PC-3 (cell line): ENCODE measurements at regions not wholly inside any gene's neighbourhood (a gene's known extent, or its start where the extent isn't known, plus 50 kb on each side); places are given as distances from the start of the nearest gene placed in this dataset.

Experiments used
- ATAC-seq: fragments of 200-7000 bp; cut with Tn5 transposase; 2 replicates; pipeline ENCODE4 v1.9.1; 2020; ENCODE audit warnings: mild to moderate bottlenecking, moderate library complexity
- BruUV-seq: library from RNA; stranded (reverse); fragments of 400-500 nt; replicated peaks from 2 replicates; lab custom pipeline; 2021; lab: Mats Ljungman, UMichigan
- CTCF ChIA-PET: fragments of 300-600 bp; sonication (Branson Sonifier 250); formaldehyde crosslinking; loops from one replicate; lab custom pipeline; 2022; ENCODE audit warnings: antibody characterized with exemption; lab: Charles Lee
- POLR2A ChIA-PET: fragments of 300-600 bp; sonication (Branson Sonifier 250); formaldehyde crosslinking; loops from one replicate; lab custom pipeline; 2022; ENCODE audit warnings: antibody characterized with exemption; ENCODE audit not compliant: unreplicated experiment; lab: Charles Lee
- DNase-seq: peaks from one replicate; pipeline ENCODE4 v3.0.0-alpha.2; 2015
- H2AFZ ChIP-seq: fragments of 300-600 bp; sonication (generic); 2 replicates; pipeline ENCODE4 v1.6.0; 2016; ENCODE audit warnings: antibody characterized with exemption, low read length
- H3F3A ChIP-seq: fragments of 300-600 bp; sonication (generic); one replicate; pipeline ENCODE4 v1.6.0; 2017; ENCODE audit warnings: antibody characterized with exemption, low read length, control low read depth, mild to moderate bottlenecking; ENCODE audit not compliant: unreplicated experiment
- H3K27ac ChIP-seq: fragments of 300-600 bp; sonication (generic); 2 replicates; pipeline ENCODE4 v1.5.1; 2016; ENCODE audit warnings: mild to moderate bottlenecking, low read length
- H3K27me3 ChIP-seq: fragments of 300-600 bp; sonication (generic); 2 replicates; pipeline ENCODE4 v1.6.1; 2016; ENCODE audit warnings: low read length, mixed read lengths
- H3K36me3 ChIP-seq: fragments of 300-600 bp; sonication (generic); 2 replicates; pipeline ENCODE4 v1.6.1; 2016; ENCODE audit warnings: low read depth, mixed run types, low read length, mixed read lengths
- H3K4me1 ChIP-seq: fragments of 300-600 bp; sonication (generic); 2 replicates; pipeline ENCODE4 v1.5.1; 2016; ENCODE audit warnings: low read length; ENCODE audit not compliant: insufficient read depth
- H3K4me2 ChIP-seq: fragments of 300-600 bp; sonication (generic); 2 replicates; pipeline ENCODE4 v1.6.0; 2016; ENCODE audit warnings: low read length
- H3K4me3 ChIP-seq: fragments of 300-600 bp; sonication (generic); 2 replicates; pipeline ENCODE4 v1.5.1; 2016; ENCODE audit warnings: mild to moderate bottlenecking, low read length, mixed read lengths
- H3K79me2 ChIP-seq: fragments of 300-600 bp; sonication (generic); 2 replicates; pipeline ENCODE4 v1.6.1; 2017; ENCODE audit warnings: low read length, mixed read lengths
- H3K9ac ChIP-seq: fragments of 300-600 bp; sonication (generic); 2 replicates; pipeline ENCODE4 v1.6.0; 2016; ENCODE audit warnings: mild to moderate bottlenecking, low read length
- H3K9me2 ChIP-seq: fragments of 300-600 bp; sonication (generic); replicated peaks from 2 replicates; pipeline ENCODE4 v1.6.1; 2016; ENCODE audit warnings: mixed run types, low read length, mixed read lengths
- H3K9me3 ChIP-seq: fragments of 300-600 bp; sonication (generic); 2 replicates; pipeline ENCODE4 v1.6.1; 2016; ENCODE audit warnings: low read length, mixed read lengths
- H4K20me1 ChIP-seq: fragments of 300-600 bp; sonication (generic); 2 replicates; pipeline ENCODE4 v1.6.1; 2016; ENCODE audit warnings: low read length, mixed read lengths
- EZH2 ChIP-seq: fragments of 300-600 bp; sonication (generic); IDR thresholded peaks from one replicate; pipeline ENCODE4 v1.6.1; 2017; ENCODE audit warnings: antibody characterized with exemption, mild to moderate bottlenecking, low read length; ENCODE audit not compliant: unreplicated experiment
- EZH2phosphoT487 ChIP-seq: fragments of 300-600 bp; sonication (generic); IDR thresholded peaks from 2 replicates; pipeline ENCODE4 v1.6.1; 2018; ENCODE audit warnings: mild to moderate bottlenecking, antibody characterized with exemption, low read length, borderline replicate concordance
- intact Hi-C: fragments of 100-400 bp; cut with micrococcal nuclease; formaldehyde crosslinking; loops from 2 replicates; pipeline ENCODE4 v1.9.0; 2023
- TF ChIP-seq, protein P1 (sequence below): fragments of 300-600 bp; sonication (generic); conservative IDR thresholded peaks from 2 replicates; pipeline ENCODE4 v1.5.1; 2017; ENCODE audit warnings: antibody characterized with exemption, low read depth, mild to moderate bottlenecking, low read length

DNA sequence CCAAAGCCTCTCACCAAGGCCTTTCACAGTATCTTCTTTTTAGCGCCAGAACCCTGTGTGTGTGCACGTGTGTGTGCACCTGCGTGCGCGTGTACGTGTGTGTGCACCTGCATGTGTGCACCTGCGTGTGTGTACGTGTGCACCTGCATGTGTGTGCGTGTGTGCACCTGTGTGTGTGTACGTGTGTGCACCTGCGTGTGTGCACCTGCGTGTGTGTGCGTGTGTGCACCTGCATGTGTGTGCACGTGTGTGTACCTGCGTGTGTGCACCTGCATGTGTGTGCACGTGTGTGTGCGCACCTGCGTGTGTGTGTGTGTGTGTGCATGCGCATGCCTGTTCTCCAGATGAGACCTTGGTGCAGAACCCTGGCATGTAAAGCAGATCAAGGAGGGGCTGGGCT lies 131.4 kb upstream of the HDAC4 start:
- peaks cover 37% of the 10 kb centered on the region for H3K27me3 ChIP-seq
- no peaks in the 10 kb centered on the region for H3F3A ChIP-seq
- BruUV-seq, result no TSS peak
- no peak overlapping the region for H3K4me2 ChIP-seq
- POLR2A ChIA-PET, result no interaction called here
- H3K4me3 ChIP-seq, result no peak overlapping the region
- intact Hi-C loops, result no loop called here
- TF ChIP-seq EZH2phosphoT487 (no peak), EZH2 (no peak)
- TF ChIP-seq, protein P1, sequence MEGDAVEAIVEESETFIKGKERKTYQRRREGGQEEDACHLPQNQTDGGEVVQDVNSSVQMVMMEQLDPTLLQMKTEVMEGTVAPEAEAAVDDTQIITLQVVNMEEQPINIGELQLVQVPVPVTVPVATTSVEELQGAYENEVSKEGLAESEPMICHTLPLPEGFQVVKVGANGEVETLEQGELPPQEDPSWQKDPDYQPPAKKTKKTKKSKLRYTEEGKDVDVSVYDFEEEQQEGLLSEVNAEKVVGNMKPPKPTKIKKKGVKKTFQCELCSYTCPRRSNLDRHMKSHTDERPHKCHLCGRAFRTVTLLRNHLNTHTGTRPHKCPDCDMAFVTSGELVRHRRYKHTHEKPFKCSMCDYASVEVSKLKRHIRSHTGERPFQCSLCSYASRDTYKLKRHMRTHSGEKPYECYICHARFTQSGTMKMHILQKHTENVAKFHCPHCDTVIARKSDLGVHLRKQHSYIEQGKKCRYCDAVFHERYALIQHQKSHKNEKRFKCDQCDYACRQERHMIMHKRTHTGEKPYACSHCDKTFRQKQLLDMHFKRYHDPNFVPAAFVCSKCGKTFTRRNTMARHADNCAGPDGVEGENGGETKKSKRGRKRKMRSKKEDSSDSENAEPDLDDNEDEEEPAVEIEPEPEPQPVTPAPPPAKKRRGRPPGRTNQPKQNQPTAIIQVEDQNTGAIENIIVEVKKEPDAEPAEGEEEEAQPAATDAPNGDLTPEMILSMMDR, result no peak
- no peak overlapping the region for H3K9ac ChIP-seq
- H2AFZ ChIP-seq, result no peak overlapping the region
- no peaks in the 10 kb centered on the region for H3K36me3 ChIP-seq
- H3K9me3 ChIP-seq, result no peaks in the 10 kb centered on the region
- no peaks in the 10 kb centered on the region for H3K79me2 ChIP-seq
- ATAC-seq (no peak), DNase-seq (no peak)
- no peaks in the 10 kb centered on the region for H3K4me1 ChIP-seq
- H4K20me1 ChIP-seq, result no peaks in the 10 kb centered on the region
- no peak overlapping the region for H3K27ac ChIP-seq
- H3K9me2 ChIP-seq, result no peaks in the 10 kb centered on the region
- CTCF ChIA-PET, result no interaction called here

DNA sequence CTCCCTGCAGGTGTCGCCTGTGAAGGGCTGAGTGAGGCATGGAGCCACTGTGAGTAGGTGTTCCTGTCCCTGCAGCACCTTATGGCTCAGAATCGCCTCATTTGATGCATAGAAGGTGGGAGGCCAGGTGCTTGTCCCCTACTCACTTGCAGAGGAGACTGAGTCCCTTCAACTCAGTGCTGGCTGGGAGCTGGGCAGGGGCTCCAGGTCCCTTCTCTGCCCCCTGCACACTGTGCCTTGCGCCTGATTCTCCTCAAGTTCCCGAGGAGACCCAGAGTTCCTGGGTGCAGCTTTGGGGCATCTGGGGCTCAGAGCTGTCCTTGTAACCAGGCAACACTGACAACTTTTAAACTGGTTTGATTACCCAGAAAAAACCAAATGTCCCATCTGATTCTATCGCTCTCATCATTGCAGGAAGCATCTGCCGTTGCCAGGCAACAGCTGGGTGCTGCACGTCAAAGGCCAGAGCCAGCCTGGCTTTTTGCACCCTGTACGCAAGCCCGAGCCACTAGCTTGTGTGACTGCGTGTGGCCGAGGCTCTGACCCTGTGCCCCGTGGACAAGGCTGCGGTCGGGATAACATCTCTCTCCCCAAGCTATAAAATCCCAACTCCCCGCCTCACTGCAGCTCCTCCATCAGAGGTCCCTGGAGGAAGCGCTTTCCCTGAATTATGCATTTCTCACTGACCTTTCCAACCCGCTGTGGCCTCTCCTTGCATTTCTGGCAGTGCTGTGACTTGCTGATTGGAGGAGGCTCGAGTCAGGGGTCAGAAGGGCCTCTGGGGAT lies 130.8 kb upstream of the HDAC4 start:
- H3K79me2 ChIP-seq, result no peaks in the 10 kb centered on the region
- H2AFZ ChIP-seq, result no peak overlapping the region
- TF ChIP-seq, protein P1, result no peak
- TF ChIP-seq EZH2 (no peak), EZH2phosphoT487 (no peak)
- DNase-seq (no peak), ATAC-seq (no peak)
- H4K20me1 ChIP-seq, result no peaks in the 10 kb centered on the region
- no peak overlapping the region for H3K4me3 ChIP-seq
- H3K9ac ChIP-seq, result no peak overlapping the region
- no peak overlapping the region for H3K27ac ChIP-seq
- H3F3A ChIP-seq, result no peaks in the 10 kb centered on the region
- intact Hi-C loops, result no loop called here
- H3K36me3 ChIP-seq, result no peaks in the 10 kb centered on the region
- BruUV-seq, result no TSS peak
- no peaks in the 10 kb centered on the region for H3K9me3 ChIP-seq
- CTCF ChIA-PET, result no interaction called here
- no peaks in the 10 kb centered on the region for H3K4me1 ChIP-seq
- peaks cover 33% of the 10 kb centered on the region for H3K27me3 ChIP-seq
- POLR2A ChIA-PET, result no interaction called here
- H3K4me2 ChIP-seq, result no peak overlapping the region
- H3K9me2 ChIP-seq, result no peaks in the 10 kb centered on the region

DNA sequence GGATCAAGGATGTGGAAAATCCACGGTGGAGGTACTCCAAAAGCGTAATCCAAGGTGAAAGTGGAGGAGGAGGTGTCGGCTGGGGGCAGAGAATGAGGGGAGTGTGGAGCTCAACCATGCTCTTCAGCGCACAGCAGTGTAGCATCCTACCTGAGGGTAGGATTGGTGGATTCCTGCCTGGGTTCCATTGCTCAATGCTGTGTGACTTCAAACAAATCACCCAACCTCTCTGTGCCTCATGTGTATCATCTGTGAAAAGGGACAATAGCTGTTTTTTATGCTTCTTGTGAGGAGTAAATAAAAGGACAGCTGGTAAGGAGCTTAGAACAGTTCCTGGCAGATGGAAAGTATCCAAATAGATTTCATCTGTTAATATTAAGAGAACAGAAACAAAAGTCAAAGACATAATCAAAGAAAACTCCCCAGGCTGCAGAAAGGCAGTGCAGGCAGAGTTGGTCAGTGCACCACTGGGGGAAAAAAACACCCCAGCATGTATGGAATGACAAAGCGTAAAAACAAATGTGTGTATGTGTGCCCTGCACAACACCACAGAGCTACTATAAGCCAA lies 130.0 kb upstream of the HDAC4 start:
- Histone ChIP-seq H3K4me3 (no peak overlapping the region), H3K27ac (no peak overlapping the region), H3K27me3 (peaks cover 31% of the 10 kb centered on the region), H3K79me2 (no peaks in the 10 kb centered on the region), H3K36me3 (no peaks in the 10 kb centered on the region), H3K9me2 (no peaks in the 10 kb centered on the region), H4K20me1 (no peaks in the 10 kb centered on the region), H3K9me3 (no peaks in the 10 kb centered on the region), H3K4me1 (no peaks in the 10 kb centered on the region), H3F3A (no peaks in the 10 kb centered on the region), H3K4me2 (no peak overlapping the region), H2AFZ (no peak overlapping the region), H3K9ac (no peak overlapping the region)
- DNase-seq, result no peak
- BruUV-seq, result no TSS peak
- ChIA-PET POLR2A (no interaction called here), CTCF (no interaction called here)
- TF ChIP-seq, protein P1, result no peak
- no peak for TF ChIP-seq EZH2phosphoT487
- no peak for TF ChIP-seq EZH2
- ATAC-seq, result no peak
- intact Hi-C loops, result no loop called here
